H1 (cell line): ENCODE measurements at regions not wholly inside any gene's neighbourhood (a gene's known extent, or its start where the extent isn't known, plus 50 kb on each side); places are given as distances from the start of the nearest gene placed in this dataset.

Source experiments
- CTCF ChIA-PET: fragments of 300-600 bp; sonication (Branson Sonifier 250); formaldehyde crosslinking; loops from one replicate; lab custom pipeline; 2021; ENCODE audit not compliant: partially characterized antibody; lab: Charles Lee
- POLR2A ChIA-PET: fragments of 300-600 bp; sonication (Branson Sonifier 250); formaldehyde crosslinking; loops from one replicate; lab custom pipeline; 2021; ENCODE audit warnings: inconsistent platforms; ENCODE audit not compliant: partially characterized antibody; lab: Charles Lee
- DNase-seq, 2 experiments: peaks; one replicate each; pipeline versions ENCODE4 v3.0.0 to v3.0.0-alpha.2; 2010 to 2022; ENCODE audit warnings: low spot score in 2 of 2, low read depth in 1 of 2, mixed read lengths in 1 of 2
- FAIRE-seq: peaks from 2 replicates; lab custom pipeline; 2011; peaks lifted over from hg19 to GRCh38; lab: Jason Lieb, UNC
- H2AFZ ChIP-seq: 2 replicates; pipeline ENCODE4 v1.8.1; 2012; ENCODE audit warnings: low read length, inconsistent platforms
- H2AK5ac ChIP-seq: 2 replicates; pipeline ENCODE4 v1.6.1; 2013; ENCODE audit warnings: low read depth, low read length
- H2BK120ac ChIP-seq: replicated peaks from 2 replicates; pipeline ENCODE3; 2013; ENCODE audit warnings: low read depth, low read length, inconsistent platforms
- H2BK12ac ChIP-seq: 2 replicates; pipeline ENCODE4 v1.6.1; 2013; ENCODE audit warnings: low read depth, low read length
- H2BK15ac ChIP-seq: 2 replicates; pipeline ENCODE4 v1.6.1; 2013; ENCODE audit warnings: low read length
- H2BK20ac ChIP-seq: 2 replicates; pipeline ENCODE4 v1.6.1; 2013; ENCODE audit warnings: low read length
- H2BK5ac ChIP-seq: 2 replicates; pipeline ENCODE4 v1.6.1; 2013; ENCODE audit warnings: low read depth, low read length
- H3K14ac ChIP-seq: 2 replicates; pipeline ENCODE4 v1.6.1; 2013; ENCODE audit warnings: inconsistent platforms; ENCODE audit not compliant: insufficient read length
- H3K18ac ChIP-seq: 2 replicates; pipeline ENCODE4 v1.6.1; 2013; ENCODE audit warnings: low read length; ENCODE audit errors: extremely low read depth
- H3K23ac ChIP-seq: 2 replicates; pipeline ENCODE4 v1.6.1; 2013; ENCODE audit warnings: inconsistent platforms; ENCODE audit not compliant: insufficient read length
- H3K23me2 ChIP-seq: 2 replicates; pipeline ENCODE4 v1.6.1; 2013; ENCODE audit warnings: low read depth, low read length
- H3K27ac ChIP-seq: 2 replicates; pipeline ENCODE4 v1.6.1; 2011; ENCODE audit warnings: low read depth, low read length, inconsistent platforms
- H3K27me3 ChIP-seq, 4 experiments: replicated peaks in 1 of 4; 1 replicate in 1 of 4; 2 replicates in 3 of 4; pipeline versions ENCODE4 v1.6.1 to v1.8.1; 2011 to 2013; ENCODE audit warnings: low read length in 3 of 4, mild to moderate bottlenecking in 3 of 4, inconsistent platforms in 2 of 4, mixed read lengths in 2 of 4, moderate library complexity in 1 of 4; ENCODE audit not compliant: control insufficient read depth in 3 of 4, insufficient read depth in 3 of 4; ENCODE audit errors: extremely low read depth in 1 of 4
- H3K36me3 ChIP-seq, 4 experiments: 2 replicates each; pipeline versions ENCODE4 v1.6.1 to v1.8.1; 2011 to 2013; ENCODE audit warnings: mild to moderate bottlenecking in 4 of 4, low read length in 3 of 4, moderate library complexity in 2 of 4, control low read depth in 1 of 4, inconsistent platforms in 1 of 4; ENCODE audit not compliant: insufficient read depth in 4 of 4, control insufficient read depth in 2 of 4
- H3K4ac ChIP-seq: replicated peaks from 2 replicates; pipeline ENCODE3; 2013; ENCODE audit warnings: low read length, low read depth, mixed read lengths, inconsistent platforms; ENCODE audit not compliant: insufficient read length
- H3K4me1 ChIP-seq, 4 experiments: replicated peaks in 1 of 4; 1 replicate in 1 of 4; 2 replicates in 3 of 4; pipeline versions ENCODE4 v1.6.1 to v1.8.1; 2011 to 2013; ENCODE audit warnings: low read length in 3 of 4, inconsistent platforms in 2 of 4, mixed read lengths in 1 of 4; ENCODE audit not compliant: insufficient read depth in 4 of 4, control insufficient read depth in 3 of 4
- H3K4me2 ChIP-seq, 2 experiments: 2 replicates each; pipeline versions ENCODE4 v1.6.1 to v1.8.1; 2011 to 2013; ENCODE audit warnings: low read depth in 2 of 2, low read length in 2 of 2, control low read depth in 1 of 2, inconsistent platforms in 1 of 2, mild to moderate bottlenecking in 1 of 2; ENCODE audit not compliant: insufficient read depth in 1 of 2
- H3K4me3 ChIP-seq, 4 experiments: fragments of 200-600, 300-600 bp in 1 of 4; sonication (generic), shearing (Covaris generic), sonication (Bioruptor Twin) in 1 of 4; 2 replicates each; pipeline versions ENCODE4 v1.5.1 to v1.8.1; 2011 to 2016; ENCODE audit warnings: low read length in 4 of 4, low read depth in 3 of 4, control low read depth in 2 of 4, inconsistent platforms in 2 of 4, mild to moderate bottlenecking in 2 of 4, mixed read lengths in 1 of 4, moderate library complexity in 1 of 4; ENCODE audit not compliant: insufficient read depth in 2 of 4; ENCODE audit errors: extremely low read depth in 1 of 4
- H3K56ac ChIP-seq: replicated peaks from 2 replicates; pipeline ENCODE3; 2013; ENCODE audit warnings: low read depth, mild to moderate bottlenecking, mixed read lengths, low read length, inconsistent platforms; ENCODE audit not compliant: insufficient read length
- H3K79me1 ChIP-seq: 2 replicates; pipeline ENCODE4 v1.6.1; 2013; ENCODE audit warnings: low read depth, low read length, control low read depth
- H3K79me2 ChIP-seq, 2 experiments: 2 replicates each; pipeline versions ENCODE4 v1.6.1 to v1.8.1; 2012 to 2013; ENCODE audit warnings: low read length in 2 of 2, mild to moderate bottlenecking in 2 of 2, inconsistent platforms in 1 of 2; ENCODE audit not compliant: insufficient read depth in 2 of 2, control insufficient read depth in 1 of 2
- H3K9ac ChIP-seq, 4 experiments: replicated peaks in 1 of 4; 1 replicate in 1 of 4; 2 replicates in 3 of 4; pipeline versions ENCODE4 v1.6.1 to v1.8.1; 2011 to 2013; ENCODE audit warnings: low read depth in 3 of 4, low read length in 3 of 4, control low read depth in 2 of 4, mild to moderate bottlenecking in 2 of 4, moderate library complexity in 2 of 4, inconsistent platforms in 1 of 4; ENCODE audit errors: extremely low read depth in 1 of 4
- H3K9me3 ChIP-seq, 2 experiments: 2 replicates each; pipeline versions ENCODE4 v1.6.1 to v1.8.1; 2012 to 2013; ENCODE audit warnings: mild to moderate bottlenecking in 2 of 2, moderate library complexity in 2 of 2, control low read depth in 1 of 2, inconsistent platforms in 1 of 2, low read depth in 1 of 2, low read length in 1 of 2, mixed read lengths in 1 of 2; ENCODE audit not compliant: insufficient read depth in 2 of 2
- H4K20me1 ChIP-seq, 2 experiments: replicated peaks in 1 of 2; 2 replicates each; pipeline versions ENCODE3 to v1.8.1; 2011 to 2013; ENCODE audit warnings: inconsistent platforms in 2 of 2, low read length in 2 of 2, mild to moderate bottlenecking in 1 of 2; ENCODE audit not compliant: insufficient read depth in 2 of 2, control insufficient read depth in 1 of 2
- H4K5ac ChIP-seq: 2 replicates; pipeline ENCODE4 v1.6.1; 2013; ENCODE audit warnings: low read length, low read depth, mixed read lengths, inconsistent platforms; ENCODE audit not compliant: insufficient read length
- H4K8ac ChIP-seq: 2 replicates; pipeline ENCODE4 v1.8.0; 2013; ENCODE audit warnings: mild to moderate bottlenecking, moderate library complexity, low read length, inconsistent platforms; ENCODE audit not compliant: insufficient read depth; ENCODE audit errors: extremely low read depth
- H4K91ac ChIP-seq: replicated peaks from 2 replicates; pipeline ENCODE3; 2013; ENCODE audit warnings: low read length, mixed read lengths, inconsistent platforms; ENCODE audit not compliant: insufficient read length
- E2F6 ChIP-seq: IDR thresholded peaks from 2 replicates; pipeline ENCODE4 v1.6.1; 2012; ENCODE audit warnings: inconsistent platforms
- POLR2A ChIP-seq, 2 experiments: IDR thresholded peaks; 1 replicate in 1 of 2; 2 replicates in 1 of 2; pipeline ENCODE4 v1.6.1; 2011; ENCODE audit warnings: low read depth in 2 of 2, low read length in 2 of 2, mild to moderate bottlenecking in 2 of 2; ENCODE audit errors: control extremely low read depth in 1 of 2
- POU5F1 ChIP-seq: IDR thresholded peaks from 2 replicates; pipeline ENCODE4 v1.6.1; 2011; ENCODE audit warnings: low read depth, mild to moderate bottlenecking, low read length, moderate library complexity

GRCh38 chr2:217177720-217178119, 317.9 kb upstream of the TNP1 start:
- FAIRE-seq (no peak), DNase-seq (no peak)
- Histone ChIP-seq H2AK5ac (no peak overlapping the region), H4K20me1 (no peaks in the 10 kb centered on the region), H3K4me2 (no peak overlapping the region), H3K9ac (no peak overlapping the region), H4K5ac (no peak overlapping the region), H4K8ac (no peak overlapping the region), H3K27ac (no peak overlapping the region), H3K9me3 (peaks cover 0 to 4% of the 10 kb centered on the region in 2 experiments; a peak in 2 of 4 replicates), H3K27me3 (no peaks in the 10 kb centered on the region), H3K79me2 (no peaks in the 10 kb centered on the region), H3K79me1 (no peaks in the 10 kb centered on the region), H3K4me1 (peaks cover 0 to 2% (median 0%) of the 10 kb centered on the region in 4 experiments; a peak in 1 of 7 replicates), H3K18ac (no peak overlapping the region), H4K91ac (no peak overlapping the region), H2BK20ac (no peak overlapping the region), H3K4ac (no peak overlapping the region), H2BK15ac (no peak overlapping the region), H2BK12ac (no peak overlapping the region), H2BK5ac (no peak overlapping the region), H3K36me3 (no peaks in the 10 kb centered on the region), H3K56ac (no peak overlapping the region), H3K23ac (no peak overlapping the region), H2AFZ (no peak overlapping the region), H3K14ac (no peak overlapping the region), H3K23me2 (no peaks in the 10 kb centered on the region), H3K4me3 (no peak overlapping the region), H2BK120ac (no peak overlapping the region)
- ChIA-PET POLR2A (no interaction called here), CTCF (no interaction called here)
- TF ChIP-seq E2F6 = no peak
- TF ChIP-seq POLR2A (IDR thresholded peaks at IDR 0.05; ENCODE audit: control extremely low read depth in 1 of 2, low read depth in 2 of 2, low read length in 2 of 2) = no peak
- no peak for TF ChIP-seq POU5F1
